Activated CD8-positive, alpha-beta T cell treated with anti-CD3 and anti-CD28 coated beads, Interleukin-2, amount 10 ng/mL, durations not matched to agents 7 days and 5 days (primary cell): ENCODE measurements at regions not wholly inside any gene's neighbourhood (a gene's known extent, or its start where the extent isn't known, plus 50 kb on each side); places are given as distances from the start of the nearest gene placed in this dataset.
"Not testable (repeated sequence)": the region's sequence is repeated elsewhere in the genome, so short reads cannot be mapped to it uniquely, and the experiment has no call there.

Experiments
- ATAC-seq: fragments of 150-1000 bp; cut with Tn5 transposase; one replicate; pipeline ENCODE4 v1.10.0; 2021; ENCODE audit warnings: moderate library complexity
- CTCF ChIA-PET: fragments of 350-600 bp; sonication (Branson Sonifier 250); formaldehyde crosslinking; loops from one replicate; lab custom pipeline; 2021; ENCODE audit warnings: antibody characterized with exemption; lab: Charles Lee
- POLR2A ChIA-PET: fragments of 350-600 bp; sonication (Branson Sonifier 250); formaldehyde crosslinking; loops from one replicate; lab custom pipeline; 2021; ENCODE audit warnings: antibody characterized with exemption; lab: Charles Lee
- DNase-seq: peaks from one replicate; pipeline ENCODE4 v3.0.0-alpha.2; 2020
- H3K27ac Mint-ChIP-seq: one replicate; pipeline ENCODE4 v1.8.0; 2021; ENCODE audit warnings: mild to moderate bottlenecking, mixed read lengths
- H3K27me3 Mint-ChIP-seq: one replicate; pipeline ENCODE4 v1.8.0; 2021; ENCODE audit warnings: low read depth, mixed read lengths
- H3K36me3 Mint-ChIP-seq: one replicate; pipeline ENCODE4 v1.8.0; 2021; ENCODE audit warnings: low read depth, mixed read lengths
- H3K4me1 Mint-ChIP-seq: one replicate; pipeline ENCODE4 v1.8.0; 2021; ENCODE audit warnings: low read depth, mixed read lengths
- H3K4me3 Mint-ChIP-seq: one replicate; pipeline ENCODE4 v1.8.0; 2021; ENCODE audit warnings: mild to moderate bottlenecking, mixed read lengths
- H3K9me3 Mint-ChIP-seq: one replicate; pipeline ENCODE4 v1.8.0; 2022; ENCODE audit warnings: mixed read lengths; ENCODE audit not compliant: insufficient read depth

- ChIA-PET POLR2A (no interaction called here), CTCF (no interaction called here)
- no peak for ATAC-seq
Observed at GRCh38 chr13:38463048-38463447, 113.4 kb downstream of the UFM1 start.

GRCh38 chr13:38472411-38472810 lies 122.8 kb downstream of the UFM1 start:
- H3K4me1 Mint-ChIP-seq, H3K4me3 Mint-ChIP-seq, H3K27me3 Mint-ChIP-seq, H3K36me3 Mint-ChIP-seq, DNase-seq, H3K27ac Mint-ChIP-seq, H3K9me3 Mint-ChIP-seq, POLR2A ChIA-PET, ATAC-seq, CTCF ChIA-PET: not testable (repeated sequence)

More at GRCh38 chr13:38463048-38463447, 113.4 kb downstream of the UFM1 start:
- no peaks in the 10 kb centered on the region for H3K4me1 Mint-ChIP-seq
- no peak overlapping the region for H3K27ac Mint-ChIP-seq
- no peak overlapping the region for H3K4me3 Mint-ChIP-seq
- no peak for DNase-seq
- H3K9me3 Mint-ChIP-seq: peaks cover 5% of the 10 kb centered on the region
- no peaks in the 10 kb centered on the region for H3K36me3 Mint-ChIP-seq
- no peaks in the 10 kb centered on the region for H3K27me3 Mint-ChIP-seq

- Mint-ChIP-seq H3K4me1 (no peaks in the 10 kb centered on the region), H3K27ac (no peak overlapping the region), H3K27me3 (no peaks in the 10 kb centered on the region), H3K4me3 (no peak overlapping the region), H3K9me3 (no peaks in the 10 kb centered on the region), H3K36me3 (no peaks in the 10 kb centered on the region)
- ATAC-seq (no peak), DNase-seq (no peak)
- ChIA-PET POLR2A (no interaction called here), CTCF (no interaction called here)
Observed at GRCh38 chr13:38473305-38473704, 123.7 kb downstream of the UFM1 start.

GRCh38 chr13:38477676-38478075 lies 128.0 kb downstream of the UFM1 start:
- Mint-ChIP-seq H3K4me1 (no peaks in the 10 kb centered on the region), H3K27me3 (no peaks in the 10 kb centered on the region), H3K36me3 (no peaks in the 10 kb centered on the region), H3K9me3 (no peaks in the 10 kb centered on the region), H3K27ac (no peak overlapping the region), H3K4me3 (no peak overlapping the region)
- DNase-seq (no peak), ATAC-seq (no peak)
- ChIA-PET CTCF (no interaction called here), POLR2A (no interaction called here)

GRCh38 chr13:38483623-38484022 lies 134.0 kb downstream of the UFM1 start:
- no peak overlapping the region for H3K4me3 Mint-ChIP-seq
- no peaks in the 10 kb centered on the region for H3K9me3 Mint-ChIP-seq
- DNase-seq: no peak
- CTCF ChIA-PET: no interaction called here
- no peak overlapping the region for H3K27ac Mint-ChIP-seq
- H3K27me3 Mint-ChIP-seq: no peaks in the 10 kb centered on the region
- H3K4me1 Mint-ChIP-seq: no peaks in the 10 kb centered on the region
- POLR2A ChIA-PET: no interaction called here
- ATAC-seq: no peak
- H3K36me3 Mint-ChIP-seq: no peaks in the 10 kb centered on the region

- ATAC-seq (no peak), DNase-seq (no peak)
- ChIA-PET CTCF (no interaction called here), POLR2A (no interaction called here)
- no peaks in the 10 kb centered on the region for H3K4me1 Mint-ChIP-seq
- H3K36me3 Mint-ChIP-seq: no peaks in the 10 kb centered on the region
- no peaks in the 10 kb centered on the region for H3K9me3 Mint-ChIP-seq
- H3K4me3 Mint-ChIP-seq: no peak overlapping the region
- H3K27me3 Mint-ChIP-seq: no peaks in the 10 kb centered on the region
- no peak overlapping the region for H3K27ac Mint-ChIP-seq
Observed at GRCh38 chr13:38490657-38491056, 141.0 kb downstream of the UFM1 start.

- Mint-ChIP-seq H3K27me3 (no peaks in the 10 kb centered on the region), H3K4me3 (no peak overlapping the region), H3K27ac (no peak overlapping the region), H3K4me1 (no peaks in the 10 kb centered on the region), H3K9me3 (no peaks in the 10 kb centered on the region), H3K36me3 (no peaks in the 10 kb centered on the region)
- DNase-seq (no peak), ATAC-seq (no peak)
- POLR2A ChIA-PET: no interaction called here
- CTCF ChIA-PET: no interaction called here
Observed at GRCh38 chr13:38494445-38494844, 144.8 kb downstream of the UFM1 start.

- no peaks in the 10 kb centered on the region for H3K27me3 Mint-ChIP-seq
Observed at GRCh38 chr13:38496917-38497316, 147.3 kb downstream of the UFM1 start.

GRCh38 chr13:38498271-38498670 lies 148.6 kb downstream of the UFM1 start:
- POLR2A ChIA-PET: no interaction called here
- CTCF ChIA-PET: no interaction called here
- H3K9me3 Mint-ChIP-seq: no peaks in the 10 kb centered on the region
- H3K36me3 Mint-ChIP-seq: no peaks in the 10 kb centered on the region
- no peak overlapping the region for H3K4me3 Mint-ChIP-seq
- H3K27ac Mint-ChIP-seq: no peak overlapping the region
- no peaks in the 10 kb centered on the region for H3K4me1 Mint-ChIP-seq
- DNase-seq (no peak), ATAC-seq (no peak)
- no peaks in the 10 kb centered on the region for H3K27me3 Mint-ChIP-seq

More at GRCh38 chr13:38496917-38497316, 147.3 kb downstream of the UFM1 start:
- ATAC-seq (no peak), DNase-seq (no peak)
- Mint-ChIP-seq H3K4me3 (no peak overlapping the region), H3K27ac (no peak overlapping the region), H3K4me1 (no peaks in the 10 kb centered on the region), H3K9me3 (no peaks in the 10 kb centered on the region), H3K36me3 (no peaks in the 10 kb centered on the region)
- ChIA-PET POLR2A (no interaction called here), CTCF (no interaction called here)

- ChIA-PET POLR2A (no interaction called here), CTCF (no interaction called here)
- Mint-ChIP-seq H3K4me3 (no peak overlapping the region), H3K27ac (no peak overlapping the region), H3K36me3 (no peaks in the 10 kb centered on the region), H3K9me3 (no peaks in the 10 kb centered on the region), H3K4me1 (no peaks in the 10 kb centered on the region), H3K27me3 (no peaks in the 10 kb centered on the region)
- DNase-seq: no peak
- no peak for ATAC-seq
Observed at GRCh38 chr13:38514575-38514974, 164.9 kb downstream of the UFM1 start.

- Mint-ChIP-seq H3K27me3 (no peaks in the 10 kb centered on the region), H3K9me3 (no peaks in the 10 kb centered on the region), H3K27ac (no peak overlapping the region), H3K4me3 (no peak overlapping the region), H3K36me3 (no peaks in the 10 kb centered on the region), H3K4me1 (no peaks in the 10 kb centered on the region)
- POLR2A ChIA-PET: no interaction called here
- ATAC-seq (no peak), DNase-seq (no peak)
- CTCF ChIA-PET: no interaction called here
Observed at GRCh38 chr13:38518328-38518727, 168.5 kb upstream of the FREM2 start.

- H3K27me3 Mint-ChIP-seq: no peaks in the 10 kb centered on the region
- no peak overlapping the region for H3K27ac Mint-ChIP-seq
- ChIA-PET POLR2A (no interaction called here), CTCF (no interaction called here)
- no peaks in the 10 kb centered on the region for H3K4me1 Mint-ChIP-seq
- H3K9me3 Mint-ChIP-seq: no peaks in the 10 kb centered on the region
- ATAC-seq (no peak), DNase-seq (no peak)
- H3K36me3 Mint-ChIP-seq: no peaks in the 10 kb centered on the region
- H3K4me3 Mint-ChIP-seq: no peak overlapping the region
Observed at GRCh38 chr13:38519229-38519911, 167.5 kb upstream of the FREM2 start.

- H3K27me3 Mint-ChIP-seq: no peaks in the 10 kb centered on the region
- ATAC-seq: no peak
- no peak overlapping the region for H3K27ac Mint-ChIP-seq
- CTCF ChIA-PET: no interaction called here
- POLR2A ChIA-PET: no interaction called here
- no peaks in the 10 kb centered on the region for H3K36me3 Mint-ChIP-seq
- no peaks in the 10 kb centered on the region for H3K9me3 Mint-ChIP-seq
- H3K4me3 Mint-ChIP-seq: no peak overlapping the region
- H3K4me1 Mint-ChIP-seq: no peaks in the 10 kb centered on the region
- no peak for DNase-seq
Observed at GRCh38 chr13:38520041-38520440, 166.8 kb upstream of the FREM2 start.
